ENCODE measurements at regions not wholly inside any gene's neighbourhood (a gene's known extent, or its start where the extent isn't known, plus 50 kb on each side); places are given as distances from the start of the nearest gene placed in this dataset.

GRCh38 chr15:96576596-96576995 is 246.1 kb downstream of the NR2F2 start:
- Mint-ChIP-seq H3K27me3 (no peaks in the 10 kb centered on the region), H3K9me3 (ENCODE audit: low read depth) (no peaks in the 10 kb centered on the region), H3K27ac (no peak overlapping the region), H3K4me1 (no peaks in the 10 kb centered on the region), H3K36me3 (no peaks in the 10 kb centered on the region), H3K4me3 (no peak overlapping the region)
- CTCF ChIA-PET, result no interaction called here
- ATAC-seq (no peak), DNase-seq (no peak)

GRCh38 chr15:96578393-96578792 is 247.9 kb downstream of the NR2F2 start:
- Mint-ChIP-seq H3K27ac (no peak overlapping the region), H3K4me3 (no peak overlapping the region), H3K9me3 (ENCODE audit: low read depth) (no peaks in the 10 kb centered on the region), H3K4me1 (no peaks in the 10 kb centered on the region), H3K27me3 (no peaks in the 10 kb centered on the region), H3K36me3 (no peaks in the 10 kb centered on the region)
- no peak for ATAC-seq
- DNase-seq, result no peak
- CTCF ChIA-PET, result no interaction called here

GRCh38 chr15:96581371-96581770 is 250.9 kb downstream of the NR2F2 start:
- Mint-ChIP-seq H3K4me1 (no peaks in the 10 kb centered on the region), H3K4me3 (no peak overlapping the region), H3K27me3 (no peaks in the 10 kb centered on the region), H3K9me3 (ENCODE audit: low read depth) (no peaks in the 10 kb centered on the region), H3K27ac (no peak overlapping the region), H3K36me3 (no peaks in the 10 kb centered on the region)
- CTCF ChIA-PET, result no interaction called here
- DNase-seq, result no peak
- ATAC-seq, result no peak

- Mint-ChIP-seq H3K36me3 (no peaks in the 10 kb centered on the region), H3K9me3 (ENCODE audit: low read depth) (no peaks in the 10 kb centered on the region), H3K4me1 (no peaks in the 10 kb centered on the region), H3K27ac (no peak overlapping the region), H3K4me3 (no peak overlapping the region), H3K27me3 (no peaks in the 10 kb centered on the region)
- no peak for ATAC-seq
- DNase-seq, result no peak
- CTCF ChIA-PET, result no interaction called here
Observed at GRCh38 chr15:96582473-96582872, 252.0 kb downstream of the NR2F2 start.

- H3K4me1 Mint-ChIP-seq, result no peaks in the 10 kb centered on the region
- H3K4me3 Mint-ChIP-seq, result no peak overlapping the region
- CTCF ChIA-PET, result no interaction called here
- no peak overlapping the region for H3K27ac Mint-ChIP-seq
- H3K9me3 Mint-ChIP-seq (ENCODE audit: low read depth), result no peaks in the 10 kb centered on the region
- no peaks in the 10 kb centered on the region for H3K36me3 Mint-ChIP-seq
- no peak for DNase-seq
- no peaks in the 10 kb centered on the region for H3K27me3 Mint-ChIP-seq
- ATAC-seq, result no peak
Observed at GRCh38 chr15:96583671-96584070, 253.2 kb downstream of the NR2F2 start.

- H3K27me3 Mint-ChIP-seq, result no peaks in the 10 kb centered on the region
- no peaks in the 10 kb centered on the region for H3K9me3 Mint-ChIP-seq (ENCODE audit: low read depth)
- ATAC-seq (no peak), DNase-seq (no peak)
- no peak overlapping the region for H3K4me3 Mint-ChIP-seq
- no peaks in the 10 kb centered on the region for H3K4me1 Mint-ChIP-seq
- H3K27ac Mint-ChIP-seq, result no peak overlapping the region
- CTCF ChIA-PET, result no interaction called here
- H3K36me3 Mint-ChIP-seq, result no peaks in the 10 kb centered on the region
Observed at GRCh38 chr15:96585484-96586386, 255.2 kb downstream of the NR2F2 start.

- Mint-ChIP-seq H3K4me1 (no peaks in the 10 kb centered on the region), H3K36me3 (no peaks in the 10 kb centered on the region), H3K9me3 (ENCODE audit: low read depth) (no peaks in the 10 kb centered on the region), H3K4me3 (no peak overlapping the region), H3K27me3 (no peaks in the 10 kb centered on the region), H3K27ac (no peak overlapping the region)
- ATAC-seq (no peak), DNase-seq (no peak)
- CTCF ChIA-PET, result no interaction called here
Observed at GRCh38 chr15:96586901-96587300, 256.4 kb downstream of the NR2F2 start.

- Mint-ChIP-seq H3K9me3 (ENCODE audit: low read depth) (no peaks in the 10 kb centered on the region), H3K36me3 (no peaks in the 10 kb centered on the region), H3K4me1 (no peaks in the 10 kb centered on the region), H3K27ac (no peak overlapping the region), H3K4me3 (no peak overlapping the region), H3K27me3 (no peaks in the 10 kb centered on the region)
- CTCF ChIA-PET, result no interaction called here
- no peak for DNase-seq
- no peak for ATAC-seq
Observed at GRCh38 chr15:96589864-96590263, 259.4 kb downstream of the NR2F2 start.

- H3K27ac Mint-ChIP-seq, result no peak overlapping the region
- CTCF ChIA-PET, result no interaction called here
- no peaks in the 10 kb centered on the region for H3K36me3 Mint-ChIP-seq
- H3K9me3 Mint-ChIP-seq (ENCODE audit: low read depth), result no peaks in the 10 kb centered on the region
- no peaks in the 10 kb centered on the region for H3K27me3 Mint-ChIP-seq
- H3K4me3 Mint-ChIP-seq, result no peak overlapping the region
- DNase-seq (no peak), ATAC-seq (no peak)
- no peaks in the 10 kb centered on the region for H3K4me1 Mint-ChIP-seq
Observed at GRCh38 chr15:96593735-96594134, 263.2 kb downstream of the NR2F2 start.

GRCh38 chr15:96595951-96596350 is 265.5 kb downstream of the NR2F2 start:
- ATAC-seq (no peak), DNase-seq (no peak)
- no peak overlapping the region for H3K4me3 Mint-ChIP-seq
- H3K27me3 Mint-ChIP-seq, result no peaks in the 10 kb centered on the region
- H3K9me3 Mint-ChIP-seq (ENCODE audit: low read depth), result no peaks in the 10 kb centered on the region
- no peak overlapping the region for H3K27ac Mint-ChIP-seq
- H3K4me1 Mint-ChIP-seq, result no peaks in the 10 kb centered on the region
- no peaks in the 10 kb centered on the region for H3K36me3 Mint-ChIP-seq
- CTCF ChIA-PET, result no interaction called here

GRCh38 chr15:96598514-96598913 is 268.0 kb downstream of the NR2F2 start:
- H3K9me3 Mint-ChIP-seq (ENCODE audit: low read depth), result no peaks in the 10 kb centered on the region
- ATAC-seq, result no peak
- no peaks in the 10 kb centered on the region for H3K4me1 Mint-ChIP-seq
- no peak overlapping the region for H3K27ac Mint-ChIP-seq
- CTCF ChIA-PET, result no interaction called here
- no peak overlapping the region for H3K4me3 Mint-ChIP-seq
- no peak for DNase-seq
- no peaks in the 10 kb centered on the region for H3K36me3 Mint-ChIP-seq
- no peaks in the 10 kb centered on the region for H3K27me3 Mint-ChIP-seq

- no peaks in the 10 kb centered on the region for H3K36me3 Mint-ChIP-seq
- no peaks in the 10 kb centered on the region for H3K27me3 Mint-ChIP-seq
- no peaks in the 10 kb centered on the region for H3K9me3 Mint-ChIP-seq (ENCODE audit: low read depth)
- H3K4me1 Mint-ChIP-seq, result no peaks in the 10 kb centered on the region
- CTCF ChIA-PET, result no interaction called here
- DNase-seq, result no peak
- no peak overlapping the region for H3K4me3 Mint-ChIP-seq
- H3K27ac Mint-ChIP-seq, result no peak overlapping the region
- ATAC-seq, result no peak
Observed at GRCh38 chr15:96599268-96599667, 268.8 kb downstream of the NR2F2 start.

GRCh38 chr15:96600350-96600749 is 269.9 kb downstream of the NR2F2 start:
- Mint-ChIP-seq H3K27ac (no peak overlapping the region), H3K9me3 (ENCODE audit: low read depth) (no peaks in the 10 kb centered on the region), H3K4me1 (no peaks in the 10 kb centered on the region), H3K4me3 (no peak overlapping the region), H3K36me3 (no peaks in the 10 kb centered on the region), H3K27me3 (no peaks in the 10 kb centered on the region)
- DNase-seq (no peak), ATAC-seq (no peak)
- CTCF ChIA-PET, result no interaction called here

- Mint-ChIP-seq H3K4me3 (no peak overlapping the region), H3K27ac (no peak overlapping the region), H3K36me3 (no peaks in the 10 kb centered on the region), H3K9me3 (ENCODE audit: low read depth) (no peaks in the 10 kb centered on the region), H3K4me1 (no peaks in the 10 kb centered on the region), H3K27me3 (no peaks in the 10 kb centered on the region)
- ATAC-seq, result no peak
- CTCF ChIA-PET, result no interaction called here
- DNase-seq, result no peak
Observed at GRCh38 chr15:96606617-96607016, 276.1 kb downstream of the NR2F2 start.

- CTCF ChIA-PET, result no interaction called here
- H3K4me1 Mint-ChIP-seq, result no peaks in the 10 kb centered on the region
- no peak for DNase-seq
- H3K4me3 Mint-ChIP-seq, result no peak overlapping the region
- H3K27ac Mint-ChIP-seq, result no peak overlapping the region
- H3K27me3 Mint-ChIP-seq, result no peaks in the 10 kb centered on the region
- no peaks in the 10 kb centered on the region for H3K36me3 Mint-ChIP-seq
- ATAC-seq, result no peak
- peaks cover 2% of the 10 kb centered on the region for H3K9me3 Mint-ChIP-seq (ENCODE audit: low read depth)
Observed at GRCh38 chr15:96610757-96611156, 280.3 kb downstream of the NR2F2 start.

Data from activated CD8-positive, alpha-beta memory T cell treated with anti-CD3 and anti-CD28 coated beads, Interleukin-2, amount 10 ng/mL, durations not matched to agents 7 days and 5 days (primary cell).